Neural progenitor cell (in vitro differentiated cells): ENCODE measurements at regions not wholly inside any gene's neighbourhood (a gene's known extent, or its start where the extent isn't known, plus 50 kb on each side); places are given as distances from the start of the nearest gene placed in this dataset.
"Not testable (repeated sequence)": the region's sequence is repeated elsewhere in the genome, so short reads cannot be mapped to it uniquely, and the experiment has no call there.

Source experiments
- DNase-seq: peaks from one replicate; pipeline ENCODE4 v3.0.0-alpha.2; 2016; ENCODE audit warnings: low spot score
- H2AFZ ChIP-seq: fragments of 200-600 bp; sonication (generic); replicated peaks from 2 replicates; pipeline ENCODE4 v1.6.1; 2016; ENCODE audit warnings: antibody characterized with exemption
- H3F3A ChIP-seq: fragments of 200-600 bp; sonication (generic); 2 replicates; pipeline ENCODE4 v1.6.1; 2016; ENCODE audit warnings: antibody characterized with exemption, low read depth
- H3K27ac ChIP-seq: fragments of 200-600 bp; sonication (generic); 2 replicates; pipeline ENCODE4 v1.5.1; 2016; ENCODE audit warnings: mild to moderate bottlenecking
- H3K27me3 ChIP-seq: fragments of 200-600 bp; sonication (generic); 2 replicates; pipeline ENCODE4 v1.6.1; 2016; ENCODE audit warnings: mild to moderate bottlenecking, moderate library complexity
- H3K36me3 ChIP-seq: fragments of 200-600 bp; sonication (generic); 2 replicates; pipeline ENCODE4 v1.5.1; 2016
- H3K4me1 ChIP-seq: fragments of 200-600 bp; sonication (generic); 2 replicates; pipeline ENCODE4 v1.6.1; 2016; ENCODE audit warnings: mixed run types
- H3K4me2 ChIP-seq: fragments of 200-600 bp; sonication (generic); 2 replicates; pipeline ENCODE4 v1.6.1; 2016
- H3K4me3 ChIP-seq: fragments of 200-600 bp; sonication (generic); 2 replicates; pipeline ENCODE4 v1.5.1; 2016
- H3K79me2 ChIP-seq: fragments of 200-600 bp; sonication (generic); 2 replicates; pipeline ENCODE4 v1.6.1; 2016; ENCODE audit warnings: low read depth
- H3K9ac ChIP-seq: fragments of 200-600 bp; sonication (generic); 2 replicates; pipeline ENCODE4 v1.6.1; 2016
- H3K9me3 ChIP-seq: fragments of 200-600 bp; sonication (generic); 2 replicates; pipeline ENCODE4 v1.5.1; 2016; ENCODE audit warnings: low read depth
- H4K20me1 ChIP-seq: fragments of 200-600 bp; sonication (generic); 2 replicates; pipeline ENCODE4 v1.6.1; 2016; ENCODE audit warnings: low read depth
- H3K27ac Mint-ChIP-seq: 3 replicates; pipeline ENCODE4 v1.8.0; 2021; ENCODE audit warnings: mixed read lengths
- H3K27me3 Mint-ChIP-seq: 2 replicates; pipeline ENCODE4 v1.8.0; 2022; ENCODE audit warnings: low read depth, mild to moderate bottlenecking, inconsistent platforms, moderate library complexity, mixed read lengths; ENCODE audit not compliant: insufficient read depth
- H3K36me3 Mint-ChIP-seq: 3 replicates; pipeline ENCODE4 v1.8.0; 2021; ENCODE audit warnings: mixed read lengths
- H3K4me1 Mint-ChIP-seq: 3 replicates; pipeline ENCODE4 v1.8.0; 2021; ENCODE audit warnings: mixed read lengths
- H3K4me3 Mint-ChIP-seq: 3 replicates; pipeline ENCODE4 v1.8.0; 2021; ENCODE audit warnings: mild to moderate bottlenecking, moderate library complexity, mixed read lengths
- H3K9me3 Mint-ChIP-seq: 3 replicates; pipeline ENCODE4 v1.8.0; 2020; ENCODE audit warnings: mixed read lengths
- EZH2 ChIP-seq: fragments of 200-600 bp; sonication (generic); IDR thresholded peaks from 2 replicates; pipeline ENCODE4 v1.6.1; 2017; ENCODE audit warnings: antibody characterized with exemption, mild to moderate bottlenecking, moderate library complexity
- EZH2phosphoT487 ChIP-seq: fragments of 200-600 bp; sonication (generic); IDR thresholded peaks from 2 replicates; pipeline ENCODE4 v1.6.1; 2017; ENCODE audit warnings: antibody characterized with exemption
- TF ChIP-seq, protein P1 (sequence below): fragments of 200-600 bp; sonication (generic); IDR thresholded peaks from 2 replicates; pipeline ENCODE4 v1.5.1; 2017; ENCODE audit warnings: antibody characterized with exemption, mild to moderate bottlenecking

DNA sequence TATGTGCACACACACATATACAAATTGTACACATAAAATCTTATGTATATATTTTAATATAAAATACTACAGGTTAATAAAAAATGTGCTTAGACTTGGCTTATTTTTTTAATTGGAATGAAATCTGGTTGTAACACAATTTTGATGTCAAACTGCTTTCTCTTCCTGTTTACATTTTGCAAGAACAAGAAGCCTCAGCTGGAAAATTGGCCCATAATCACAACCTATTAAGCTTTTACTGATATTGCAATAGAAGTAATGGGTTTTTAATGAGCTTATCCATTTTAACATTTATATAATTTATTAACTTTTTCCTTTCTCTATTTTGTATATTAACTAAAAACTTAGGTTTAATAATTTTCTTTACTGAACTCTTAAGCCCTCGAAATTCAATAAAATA is 165.9 kb downstream of the PCDH10 start:
- Histone ChIP-seq H3K4me1 (no peaks in the 10 kb centered on the region), H3K9me3 (no peaks in the 10 kb centered on the region), H4K20me1 (no peaks in the 10 kb centered on the region), H3K4me2 (no peak overlapping the region), H3K9ac (no peak overlapping the region), H3K79me2 (no peaks in the 10 kb centered on the region), H3K4me3 (no peak overlapping the region), H3F3A (no peaks in the 10 kb centered on the region), H3K27ac (no peak overlapping the region), H3K27me3 (no peaks in the 10 kb centered on the region), H2AFZ (no peak overlapping the region), H3K36me3 (no peaks in the 10 kb centered on the region)
- Mint-ChIP-seq H3K27ac (no peak overlapping the region), H3K9me3 (no peaks in the 10 kb centered on the region), H3K4me1 (peaks cover 11% of the 10 kb centered on the region), H3K4me3 (no peak overlapping the region), H3K27me3 (no peaks in the 10 kb centered on the region), H3K36me3 (no peaks in the 10 kb centered on the region)
- no peak for DNase-seq
- no peak for TF ChIP-seq EZH2phosphoT487
- TF ChIP-seq, protein P1, sequence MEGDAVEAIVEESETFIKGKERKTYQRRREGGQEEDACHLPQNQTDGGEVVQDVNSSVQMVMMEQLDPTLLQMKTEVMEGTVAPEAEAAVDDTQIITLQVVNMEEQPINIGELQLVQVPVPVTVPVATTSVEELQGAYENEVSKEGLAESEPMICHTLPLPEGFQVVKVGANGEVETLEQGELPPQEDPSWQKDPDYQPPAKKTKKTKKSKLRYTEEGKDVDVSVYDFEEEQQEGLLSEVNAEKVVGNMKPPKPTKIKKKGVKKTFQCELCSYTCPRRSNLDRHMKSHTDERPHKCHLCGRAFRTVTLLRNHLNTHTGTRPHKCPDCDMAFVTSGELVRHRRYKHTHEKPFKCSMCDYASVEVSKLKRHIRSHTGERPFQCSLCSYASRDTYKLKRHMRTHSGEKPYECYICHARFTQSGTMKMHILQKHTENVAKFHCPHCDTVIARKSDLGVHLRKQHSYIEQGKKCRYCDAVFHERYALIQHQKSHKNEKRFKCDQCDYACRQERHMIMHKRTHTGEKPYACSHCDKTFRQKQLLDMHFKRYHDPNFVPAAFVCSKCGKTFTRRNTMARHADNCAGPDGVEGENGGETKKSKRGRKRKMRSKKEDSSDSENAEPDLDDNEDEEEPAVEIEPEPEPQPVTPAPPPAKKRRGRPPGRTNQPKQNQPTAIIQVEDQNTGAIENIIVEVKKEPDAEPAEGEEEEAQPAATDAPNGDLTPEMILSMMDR, result no peak
- TF ChIP-seq EZH2, result no peak

DNA sequence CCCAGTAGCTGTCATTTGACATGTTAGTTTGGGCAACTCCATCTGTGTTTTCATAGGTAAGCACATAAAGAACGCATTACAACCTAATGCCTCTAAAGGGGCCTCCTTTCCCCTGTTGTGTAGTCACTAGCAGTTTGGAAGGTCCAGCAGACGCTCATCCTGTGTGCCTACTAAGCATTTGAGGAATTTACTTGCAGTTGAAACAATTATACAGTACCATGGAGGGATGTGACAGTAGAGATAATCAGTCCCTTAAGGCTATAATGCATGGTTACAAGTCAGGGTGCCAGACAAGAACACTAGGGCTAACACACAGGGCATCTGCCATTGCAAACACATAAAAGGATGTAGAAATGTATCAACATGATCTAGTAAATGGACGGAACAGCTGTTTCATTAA is 138.3 kb downstream of the PCDH10 start:
- Histone ChIP-seq H3K4me1 (no peaks in the 10 kb centered on the region), H3K27ac (no peak overlapping the region), H4K20me1 (no peaks in the 10 kb centered on the region), H3K4me3 (no peak overlapping the region), H3F3A (no peaks in the 10 kb centered on the region), H3K36me3 (no peaks in the 10 kb centered on the region), H3K9ac (no peak overlapping the region), H2AFZ (peak overlapping the region; percentile 44), H3K9me3 (no peaks in the 10 kb centered on the region), H3K27me3 (no peaks in the 10 kb centered on the region), H3K79me2 (no peaks in the 10 kb centered on the region), H3K4me2 (no peak overlapping the region)
- no peak for DNase-seq
- Mint-ChIP-seq H3K9me3 (no peaks in the 10 kb centered on the region), H3K36me3 (no peaks in the 10 kb centered on the region), H3K4me1 (no peaks in the 10 kb centered on the region), H3K27me3 (no peaks in the 10 kb centered on the region), H3K27ac (no peak overlapping the region), H3K4me3 (no peak overlapping the region)
- TF ChIP-seq, protein P1, result no peak
- TF ChIP-seq EZH2 (no peak), EZH2phosphoT487 (no peak)

DNA sequence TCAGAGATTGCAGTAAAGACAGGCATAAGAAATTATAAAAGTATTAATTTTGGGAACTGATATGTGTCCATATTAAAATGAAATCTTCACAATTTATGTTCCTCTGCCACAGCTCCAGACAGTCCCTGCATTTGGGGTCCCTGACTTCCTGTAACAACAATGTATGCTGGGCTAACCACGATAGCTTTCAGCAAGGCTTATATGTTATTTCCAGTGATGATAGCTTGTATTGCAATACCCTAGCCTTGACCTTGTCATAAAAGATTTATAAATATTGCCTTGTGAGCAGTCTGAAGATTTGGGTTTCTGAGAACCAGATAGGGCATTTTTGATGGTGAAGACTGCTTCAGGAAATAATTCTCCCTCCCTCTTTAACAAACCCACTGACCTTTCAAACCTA is 129.5 kb downstream of the PCDH10 start:
- Histone ChIP-seq H3K4me3 (no peak overlapping the region), H2AFZ (no peak overlapping the region), H3K27me3 (no peaks in the 10 kb centered on the region), H3K4me1 (no peaks in the 10 kb centered on the region), H3K9ac (no peak overlapping the region), H4K20me1 (no peaks in the 10 kb centered on the region), H3F3A (no peaks in the 10 kb centered on the region), H3K79me2 (no peaks in the 10 kb centered on the region), H3K36me3 (no peaks in the 10 kb centered on the region), H3K9me3 (no peaks in the 10 kb centered on the region), H3K4me2 (no peak overlapping the region), H3K27ac (no peak overlapping the region)
- Mint-ChIP-seq H3K27me3 (no peaks in the 10 kb centered on the region), H3K9me3 (peaks cover 12% of the 10 kb centered on the region), H3K4me1 (no peaks in the 10 kb centered on the region), H3K4me3 (no peak overlapping the region), H3K36me3 (no peaks in the 10 kb centered on the region), H3K27ac (no peak overlapping the region)
- TF ChIP-seq EZH2phosphoT487 (no peak), EZH2 (no peak)
- TF ChIP-seq, protein P1, result no peak
- no peak for DNase-seq

DNA sequence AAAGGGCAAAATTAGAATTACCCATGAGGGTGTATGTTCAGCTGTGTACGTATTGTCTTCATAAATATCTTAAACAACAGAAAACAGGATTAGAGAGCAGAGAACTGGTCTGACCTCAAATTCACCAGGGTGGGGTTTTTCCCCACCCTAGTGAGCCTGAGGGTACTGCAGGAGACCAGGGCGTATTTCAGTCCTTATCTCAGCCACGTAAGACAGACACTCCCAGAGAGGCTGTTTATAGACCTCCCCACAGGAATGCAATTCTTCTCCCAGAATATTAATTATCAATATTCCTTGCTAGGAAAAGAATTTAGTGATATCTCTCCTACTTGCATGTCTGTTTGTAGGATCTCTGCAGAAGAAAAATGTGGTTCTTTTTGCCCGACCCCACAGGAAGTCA is 128.8 kb downstream of the PCDH10 start:
- not testable (repeated sequence) for H3K4me1 ChIP-seq, H3K9me3 ChIP-seq, DNase-seq, H3K27ac ChIP-seq, H3K9ac ChIP-seq, H3K27me3 ChIP-seq, H3K4me1 Mint-ChIP-seq, H3K79me2 ChIP-seq, H3K27me3 Mint-ChIP-seq, H2AFZ ChIP-seq, H3K36me3 ChIP-seq, H3K4me3 ChIP-seq, H3K27ac Mint-ChIP-seq, H3K4me3 Mint-ChIP-seq, H4K20me1 ChIP-seq, H3K36me3 Mint-ChIP-seq, H3K4me2 ChIP-seq, H3F3A ChIP-seq
- peaks cover 12% of the 10 kb centered on the region for H3K9me3 Mint-ChIP-seq
